ENCODE measurements at regions not wholly inside any gene's neighbourhood (a gene's known extent, or its start where the extent isn't known, plus 50 kb on each side); places are given as distances from the start of the nearest gene placed in this dataset.

- H3K4me3 ChIP-seq (replicated peaks in 1 of 2; ENCODE audit: low read depth in 1 of 2, low read length in 2 of 2): no peak overlapping the region
- H3K27me3 ChIP-seq (ENCODE audit: insufficient read depth, low read length): no peaks in the 10 kb centered on the region
- TF ChIP-seq, protein P1, sequence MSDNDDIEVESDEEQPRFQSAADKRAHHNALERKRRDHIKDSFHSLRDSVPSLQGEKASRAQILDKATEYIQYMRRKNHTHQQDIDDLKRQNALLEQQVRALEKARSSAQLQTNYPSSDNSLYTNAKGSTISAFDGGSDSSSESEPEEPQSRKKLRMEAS (IDR thresholded peaks at IDR 0.05): no peak
- no TSS peak for BruUV-seq (replicated peaks)
- no peaks in the 10 kb centered on the region for H3K79me2 ChIP-seq (ENCODE audit: insufficient read depth, low read length)
- no peaks in the 10 kb centered on the region for H3K9me2 ChIP-seq (ENCODE audit: insufficient read depth)
- H3K9me3 ChIP-seq (ENCODE audit: control insufficient read depth in 1 of 2, insufficient read depth in 1 of 2, low read depth in 1 of 2, low read length in 2 of 2): no peaks in the 10 kb centered on the region
- ChIA-PET CTCF (no interaction called here), RAD21 (ENCODE audit: low non-redundant PET in 1 of 2, low total read pairs in 2 of 2, uncharacterized antibody in 2 of 2, unreplicated experiment in 2 of 2) (no interaction called here), POLR2A (no interaction called here)
- H4K20me1 ChIP-seq (ENCODE audit: insufficient read depth): no peaks in the 10 kb centered on the region
- H3K9ac ChIP-seq (ENCODE audit: low read length): no peak overlapping the region
- no peak overlapping the region for H2AFZ ChIP-seq (ENCODE audit: low read depth, low read length, poor library complexity, severe bottlenecking)
- H3K4me1 ChIP-seq (ENCODE audit: control insufficient read depth in 1 of 2, insufficient read depth in 2 of 2, low read length in 2 of 2): no peaks in the 10 kb centered on the region
- H3K36me3 ChIP-seq (ENCODE audit: control insufficient read depth in 1 of 2, insufficient read depth in 2 of 2, low read length in 2 of 2): no peaks in the 10 kb centered on the region
- DNase-seq (ENCODE audit: low read depth, low spot score) (no peak), ATAC-seq (no peak)
- intact Hi-C loops (cut with micrococcal nuclease): no loop called here
- H3K4me2 ChIP-seq (ENCODE audit: low read length): no peak overlapping the region
- H3K27ac ChIP-seq (ENCODE audit: low read depth, low read length): no peak overlapping the region
Measured at GRCh38 chr4:95984081-95984480, 144.2 kb downstream of the PDHA2 start.

DNA sequence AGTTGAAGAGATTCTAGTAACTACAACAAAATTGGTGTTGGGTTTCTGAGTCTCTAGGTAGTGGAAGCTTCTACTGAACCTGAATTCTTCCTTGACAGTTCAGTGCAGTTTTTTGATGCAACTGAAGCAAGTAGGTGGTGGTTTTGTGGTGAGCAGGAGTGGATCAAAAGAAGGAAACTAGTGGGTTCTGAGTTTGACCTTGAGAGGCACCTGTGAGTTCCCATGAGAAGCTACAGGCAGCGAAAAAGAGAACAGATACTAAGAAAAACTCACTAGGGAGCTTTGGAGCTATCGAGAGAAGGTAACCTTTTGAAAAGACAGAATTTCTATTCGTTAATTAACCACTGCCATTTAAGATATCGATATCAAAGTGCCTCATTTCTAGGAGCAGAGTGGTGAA, 145.2 kb downstream of the PDHA2 start:
- BruUV-seq (replicated peaks): no TSS peak
- Histone ChIP-seq H4K20me1 (ENCODE audit: insufficient read depth) (no peaks in the 10 kb centered on the region), H3K4me2 (ENCODE audit: low read length) (no peak overlapping the region), H3K4me3 (replicated peaks in 1 of 2; ENCODE audit: low read depth in 1 of 2, low read length in 2 of 2) (no peak overlapping the region), H3K9ac (ENCODE audit: low read length) (no peak overlapping the region), H3K79me2 (ENCODE audit: insufficient read depth, low read length) (no peaks in the 10 kb centered on the region), H3K27me3 (ENCODE audit: insufficient read depth, low read length) (no peaks in the 10 kb centered on the region), H3K4me1 (ENCODE audit: control insufficient read depth in 1 of 2, insufficient read depth in 2 of 2, low read length in 2 of 2) (no peaks in the 10 kb centered on the region), H3K36me3 (ENCODE audit: control insufficient read depth in 1 of 2, insufficient read depth in 2 of 2, low read length in 2 of 2) (no peaks in the 10 kb centered on the region), H3K9me3 (ENCODE audit: control insufficient read depth in 1 of 2, insufficient read depth in 1 of 2, low read depth in 1 of 2, low read length in 2 of 2) (no peaks in the 10 kb centered on the region), H3K9me2 (ENCODE audit: insufficient read depth) (no peaks in the 10 kb centered on the region), H3K27ac (ENCODE audit: low read depth, low read length) (no peak overlapping the region), H2AFZ (ENCODE audit: low read depth, low read length, poor library complexity, severe bottlenecking) (no peak overlapping the region)
- intact Hi-C loops (cut with micrococcal nuclease): no loop called here
- CTCF ChIA-PET: no interaction called here
- DNase-seq (ENCODE audit: low read depth, low spot score) (no peak), ATAC-seq (no peak)
- TF ChIP-seq, protein P2, sequence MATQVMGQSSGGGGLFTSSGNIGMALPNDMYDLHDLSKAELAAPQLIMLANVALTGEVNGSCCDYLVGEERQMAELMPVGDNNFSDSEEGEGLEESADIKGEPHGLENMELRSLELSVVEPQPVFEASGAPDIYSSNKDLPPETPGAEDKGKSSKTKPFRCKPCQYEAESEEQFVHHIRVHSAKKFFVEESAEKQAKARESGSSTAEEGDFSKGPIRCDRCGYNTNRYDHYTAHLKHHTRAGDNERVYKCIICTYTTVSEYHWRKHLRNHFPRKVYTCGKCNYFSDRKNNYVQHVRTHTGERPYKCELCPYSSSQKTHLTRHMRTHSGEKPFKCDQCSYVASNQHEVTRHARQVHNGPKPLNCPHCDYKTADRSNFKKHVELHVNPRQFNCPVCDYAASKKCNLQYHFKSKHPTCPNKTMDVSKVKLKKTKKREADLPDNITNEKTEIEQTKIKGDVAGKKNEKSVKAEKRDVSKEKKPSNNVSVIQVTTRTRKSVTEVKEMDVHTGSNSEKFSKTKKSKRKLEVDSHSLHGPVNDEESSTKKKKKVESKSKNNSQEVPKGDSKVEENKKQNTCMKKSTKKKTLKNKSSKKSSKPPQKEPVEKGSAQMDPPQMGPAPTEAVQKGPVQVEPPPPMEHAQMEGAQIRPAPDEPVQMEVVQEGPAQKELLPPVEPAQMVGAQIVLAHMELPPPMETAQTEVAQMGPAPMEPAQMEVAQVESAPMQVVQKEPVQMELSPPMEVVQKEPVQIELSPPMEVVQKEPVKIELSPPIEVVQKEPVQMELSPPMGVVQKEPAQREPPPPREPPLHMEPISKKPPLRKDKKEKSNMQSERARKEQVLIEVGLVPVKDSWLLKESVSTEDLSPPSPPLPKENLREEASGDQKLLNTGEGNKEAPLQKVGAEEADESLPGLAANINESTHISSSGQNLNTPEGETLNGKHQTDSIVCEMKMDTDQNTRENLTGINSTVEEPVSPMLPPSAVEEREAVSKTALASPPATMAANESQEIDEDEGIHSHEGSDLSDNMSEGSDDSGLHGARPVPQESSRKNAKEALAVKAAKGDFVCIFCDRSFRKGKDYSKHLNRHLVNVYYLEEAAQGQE (IDR thresholded peaks at IDR 0.05; ENCODE audit: low read depth): no peak
- POLR2A ChIA-PET: no interaction called here
- RAD21 ChIA-PET (ENCODE audit: low non-redundant PET in 1 of 2, low total read pairs in 2 of 2, uncharacterized antibody in 2 of 2, unreplicated experiment in 2 of 2): no interaction called here
